Left lung (tissue), 4 donors: ENCODE measurements at regions not wholly inside any gene's neighbourhood (a gene's known extent, or its start where the extent isn't known, plus 50 kb on each side); places are given as distances from the start of the nearest gene placed in this dataset.

Experiments used
- ATAC-seq: fragments of 200-7000 bp; cut with Tn5 transposase; one replicate; pipeline ENCODE4 v1.9.1; 2020; ENCODE audit warnings: moderate library complexity
- DNase-seq, 4 donors: peaks; one replicate each; pipeline ENCODE4 v3.0.0-alpha.2; 2013 to 2020
- H3K27ac ChIP-seq, 2 donors: fragments of 200-600 bp; sonication (generic) in 1 of 2; one replicate each; pipeline versions ENCODE4 v1.5.0 to v1.8.0; 2020 to 2021
- H3K27me3 ChIP-seq, 2 donors: fragments of 200-600 bp; sonication (generic) in 1 of 2; one replicate each; pipeline versions ENCODE4 v1.5.0 to v1.8.0; 2020 to 2021
- H3K36me3 ChIP-seq, 2 donors: fragments of 200-600 bp; sonication (generic) in 1 of 2; one replicate each; pipeline versions ENCODE4 v1.5.0 to v1.8.0; 2020 to 2021
- H3K4me1 ChIP-seq, 2 donors: fragments of 200-600 bp; one replicate each; pipeline ENCODE4 v1.8.0; 2021
- H3K4me3 ChIP-seq, 2 donors: fragments of 200-600 bp; sonication (generic) in 1 of 2; one replicate each; pipeline versions ENCODE4 v1.5.0 to v1.8.0; 2020 to 2021; ENCODE audit warnings: mild to moderate bottlenecking in 1 of 2
- H3K9me3 ChIP-seq, 2 donors: fragments of 200-600 bp; sonication (generic) in 1 of 2; one replicate each; pipeline versions ENCODE4 v1.5.0 to v1.8.0; 2020 to 2021
- intact Hi-C, 2 donors: fragments of 100-400 bp; cut with DNase I; formaldehyde crosslinking; loops; one replicate each; pipeline versions ENCODE4 v1.11.2 to v1.14.2; 2022
- TF ChIP-seq, protein P1 (sequence below), 2 donors: fragments of 200-600 bp; sonication (generic) in 1 of 2; IDR thresholded peaks; one replicate each; pipeline versions ENCODE4 v1.5.0 to v1.8.0; 2021; ENCODE audit warnings: antibody characterized with exemption in 2 of 2
- donor health status: DM: no; HTN: yes; CAD: no.
- donor health status: DM: no; HTN: no; CAD: no.

DNA sequence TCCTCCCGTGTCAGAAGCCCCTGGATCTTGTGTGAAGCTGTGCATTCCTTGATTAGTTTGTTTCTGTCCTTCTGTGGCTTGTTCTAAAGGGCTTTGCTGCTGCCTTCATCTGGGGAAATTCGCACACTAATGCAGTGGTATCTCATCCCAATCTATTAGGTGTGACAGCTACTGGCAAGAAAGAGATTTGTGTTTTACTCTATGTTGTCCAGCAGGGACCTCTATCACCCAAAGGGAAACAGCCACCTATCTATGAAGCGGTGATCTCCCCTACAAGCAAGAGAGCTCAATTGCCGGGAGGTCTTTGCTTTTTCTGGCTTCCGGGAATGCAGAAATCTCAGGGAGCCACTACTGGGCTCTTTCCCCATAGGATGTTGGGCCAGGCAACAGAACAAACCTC lies 151.8 kb downstream of the NRN1 start:
- no peaks in the 10 kb centered on the region for H3K36me3 ChIP-seq
- intact Hi-C loops, result no loop called here
- TF ChIP-seq, protein P1, sequence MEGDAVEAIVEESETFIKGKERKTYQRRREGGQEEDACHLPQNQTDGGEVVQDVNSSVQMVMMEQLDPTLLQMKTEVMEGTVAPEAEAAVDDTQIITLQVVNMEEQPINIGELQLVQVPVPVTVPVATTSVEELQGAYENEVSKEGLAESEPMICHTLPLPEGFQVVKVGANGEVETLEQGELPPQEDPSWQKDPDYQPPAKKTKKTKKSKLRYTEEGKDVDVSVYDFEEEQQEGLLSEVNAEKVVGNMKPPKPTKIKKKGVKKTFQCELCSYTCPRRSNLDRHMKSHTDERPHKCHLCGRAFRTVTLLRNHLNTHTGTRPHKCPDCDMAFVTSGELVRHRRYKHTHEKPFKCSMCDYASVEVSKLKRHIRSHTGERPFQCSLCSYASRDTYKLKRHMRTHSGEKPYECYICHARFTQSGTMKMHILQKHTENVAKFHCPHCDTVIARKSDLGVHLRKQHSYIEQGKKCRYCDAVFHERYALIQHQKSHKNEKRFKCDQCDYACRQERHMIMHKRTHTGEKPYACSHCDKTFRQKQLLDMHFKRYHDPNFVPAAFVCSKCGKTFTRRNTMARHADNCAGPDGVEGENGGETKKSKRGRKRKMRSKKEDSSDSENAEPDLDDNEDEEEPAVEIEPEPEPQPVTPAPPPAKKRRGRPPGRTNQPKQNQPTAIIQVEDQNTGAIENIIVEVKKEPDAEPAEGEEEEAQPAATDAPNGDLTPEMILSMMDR (IDR thresholded peaks at IDR 0.05), result no peak
- peaks cover 0 to 8% of the 10 kb centered on the region in 2 donors for H3K4me1 ChIP-seq
- peaks cover 0 to 23% of the 10 kb centered on the region in 2 donors for H3K27me3 ChIP-seq
- H3K27ac ChIP-seq, result no peak overlapping the region
- ATAC-seq (no peak), DNase-seq (no peak)
- H3K4me3 ChIP-seq, result no peak overlapping the region
- no peaks in the 10 kb centered on the region for H3K9me3 ChIP-seq

DNA sequence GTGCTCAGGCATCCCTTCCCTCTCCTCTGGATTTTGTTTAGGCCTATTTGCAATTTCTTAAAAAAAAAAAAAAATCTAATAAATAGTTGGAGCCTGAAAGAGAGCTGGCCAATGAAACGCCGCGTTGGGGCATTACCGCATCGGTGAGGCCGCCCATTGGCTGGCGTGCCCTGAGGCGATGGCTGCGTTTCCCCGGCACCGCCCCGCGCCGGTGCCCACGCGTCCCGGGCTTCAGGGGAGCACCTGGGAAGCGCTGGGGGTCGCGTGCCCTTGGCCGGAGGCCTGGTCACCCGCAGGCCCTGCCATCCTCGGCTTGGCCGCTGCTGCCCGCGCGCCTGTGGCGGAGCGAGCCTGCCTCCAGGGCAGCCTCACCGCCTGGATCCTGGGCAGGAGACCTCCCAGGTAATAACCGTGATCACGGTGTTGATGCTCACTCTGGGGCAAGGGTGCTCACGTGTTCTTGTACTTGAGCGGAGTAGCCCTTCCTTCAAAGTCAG lies 155.4 kb downstream of the NRN1 start:
- Histone ChIP-seq H3K27ac (no peak overlapping the region), H3K36me3 (no peaks in the 10 kb centered on the region), H3K4me1 (peaks cover 0 to 8% of the 10 kb centered on the region in 2 donors), H3K27me3 (peaks cover 0 to 36% of the 10 kb centered on the region in 2 donors), H3K4me3 (peak overlapping the region; percentile 26 to 37), H3K9me3 (no peaks in the 10 kb centered on the region)
- ATAC-seq, result peak; percentile 99
- TF ChIP-seq, protein P1 (IDR thresholded peaks at IDR 0.05), result no peak
- intact Hi-C loops, result no loop called here
- peak in 3 of 4 donors; percentile 58 to 85 (median 60) for DNase-seq

DNA sequence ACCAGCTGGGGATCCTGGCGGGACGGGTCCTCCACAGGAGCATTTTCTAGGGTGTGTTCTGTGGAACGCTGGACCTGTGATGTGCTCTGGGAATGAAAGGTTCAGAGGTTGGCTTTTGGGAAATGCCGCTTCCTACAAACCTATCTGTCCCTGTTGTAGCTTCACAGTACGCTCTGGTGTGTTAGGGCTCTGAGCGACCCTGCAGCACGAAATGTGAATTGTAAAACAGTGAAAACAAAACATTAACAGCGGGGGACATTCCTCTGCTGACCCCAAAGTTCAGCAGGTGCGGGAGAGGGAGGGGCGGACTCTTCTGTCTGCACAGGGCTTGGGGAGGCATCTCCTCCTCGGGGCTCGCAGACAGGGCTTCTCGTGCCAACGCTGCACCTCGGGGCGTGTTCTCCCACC lies 155.9 kb downstream of the NRN1 start:
- TF ChIP-seq, protein P1 (IDR thresholded peaks at IDR 0.05), result no peak
- intact Hi-C loops, result no loop called here
- no peak for DNase-seq
- no peaks in the 10 kb centered on the region for H3K9me3 ChIP-seq
- H3K36me3 ChIP-seq, result no peaks in the 10 kb centered on the region
- H3K4me3 ChIP-seq, result peak overlapping the region; percentile 26 to 37
- ATAC-seq, result peak; percentile 48
- H3K4me1 ChIP-seq, result peaks cover 0 to 8% of the 10 kb centered on the region in 2 donors
- H3K27ac ChIP-seq, result no peak overlapping the region
- peaks cover 0 to 36% of the 10 kb centered on the region in 2 donors for H3K27me3 ChIP-seq

DNA sequence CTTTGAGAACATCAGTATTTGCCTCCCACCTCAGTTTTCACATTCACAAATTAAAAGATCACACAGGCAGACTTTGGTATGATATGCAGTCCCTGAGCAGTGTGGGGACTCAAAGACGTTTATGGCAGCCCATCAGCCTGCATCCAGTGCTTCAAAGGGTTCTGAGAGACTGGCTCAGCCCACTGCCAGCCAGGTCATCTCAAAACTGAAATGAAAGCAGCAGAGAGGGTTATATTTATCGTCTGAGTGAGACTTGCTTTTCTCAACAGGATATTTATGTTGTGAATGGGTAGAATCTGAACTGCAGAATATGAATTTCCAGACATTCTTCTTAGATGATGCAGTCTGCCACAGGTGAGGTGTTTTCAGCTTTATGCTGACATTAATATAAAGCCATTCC lies 159.8 kb downstream of the NRN1 start:
- Histone ChIP-seq H3K36me3 (no peaks in the 10 kb centered on the region), H3K27me3 (peaks cover 0 to 38% of the 10 kb centered on the region in 2 donors), H3K4me3 (no peak overlapping the region), H3K4me1 (peaks cover 0 to 8% of the 10 kb centered on the region in 2 donors), H3K9me3 (peaks cover 0 to 6% of the 10 kb centered on the region in 2 donors), H3K27ac (no peak overlapping the region)
- TF ChIP-seq, protein P1 (IDR thresholded peaks at IDR 0.05), result no peak
- ATAC-seq (no peak), DNase-seq (no peak)
- intact Hi-C loops, result no loop called here

DNA sequence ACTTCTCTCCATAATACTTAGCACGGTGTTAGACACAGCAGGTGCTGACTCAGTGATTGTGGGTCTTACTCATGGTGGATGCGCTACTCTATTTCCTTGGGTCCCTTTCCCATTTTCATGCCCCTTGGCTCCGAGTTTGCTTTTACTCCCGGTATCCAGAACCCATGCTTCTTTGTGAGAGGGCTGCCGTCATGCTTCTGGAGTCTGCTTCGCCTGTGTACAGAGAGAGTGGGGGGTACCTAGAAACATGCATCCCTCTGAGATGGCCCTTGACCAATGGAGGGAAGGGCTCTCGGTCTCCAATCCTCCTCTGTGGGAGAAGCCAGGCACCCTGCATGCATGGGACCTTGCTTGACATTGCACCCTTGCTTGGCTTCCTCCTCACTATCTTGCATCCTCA lies 160.4 kb downstream of the NRN1 start:
- H3K27me3 ChIP-seq, result peaks cover 0 to 33% of the 10 kb centered on the region in 2 donors
- no peak for ATAC-seq
- TF ChIP-seq, protein P1 (IDR thresholded peaks at IDR 0.05), result no peak
- intact Hi-C loops, result no loop called here
- no peaks in the 10 kb centered on the region for H3K36me3 ChIP-seq
- no peak for DNase-seq
- peaks cover 0 to 7% of the 10 kb centered on the region in 2 donors for H3K4me1 ChIP-seq
- H3K27ac ChIP-seq, result no peak overlapping the region
- no peak overlapping the region for H3K4me3 ChIP-seq
- peaks cover 0 to 6% of the 10 kb centered on the region in 2 donors for H3K9me3 ChIP-seq
